Dedifferentiated amniotic fluid mesenchymal stem cell (primary cell): ENCODE measurements at regions not wholly inside any gene's neighbourhood (a gene's known extent, or its start where the extent isn't known, plus 50 kb on each side); places are given as distances from the start of the nearest gene placed in this dataset.
"Not testable (repeated sequence)": the region's sequence is repeated elsewhere in the genome, so short reads cannot be mapped to it uniquely, and the experiment has no call there.

ENCODE experiments used
- DNase-seq: peaks from one replicate; pipeline ENCODE4 v3.0.0-alpha.2; 2016; ENCODE audit errors: extremely low spot score

- no peak for DNase-seq
These were observed 127.0 kb upstream of the CIBAR2 start for GRCh38 chr16:85239239-85239638.

- no peak for DNase-seq
These were observed 127.6 kb upstream of the CIBAR2 start for GRCh38 chr16:85239871-85240270.

- DNase-seq: no peak
These were observed 129.0 kb upstream of the CIBAR2 start for GRCh38 chr16:85240982-85241924.

DNA sequence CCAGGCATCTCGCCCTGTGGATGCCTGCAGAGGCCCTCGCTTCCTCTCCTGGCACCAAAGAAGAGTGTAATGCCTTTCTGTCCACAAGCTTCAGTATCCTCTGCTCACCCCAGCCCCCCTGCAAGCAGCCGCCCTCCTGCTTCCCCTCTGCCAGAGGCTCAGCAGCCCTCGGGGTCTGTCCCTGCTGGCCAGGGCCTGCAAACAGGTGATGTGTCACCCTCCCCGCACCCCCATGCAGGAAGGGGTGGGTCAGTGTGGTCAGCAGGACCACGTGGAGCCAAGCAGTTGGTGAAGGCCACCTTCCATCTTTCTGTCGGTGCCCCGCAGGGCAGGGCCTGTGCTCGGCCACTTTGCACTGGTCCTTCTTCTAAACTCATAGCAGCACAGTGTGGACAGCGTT is 129.9 kb upstream of the CIBAR2 start:
- DNase-seq: no peak

DNA sequence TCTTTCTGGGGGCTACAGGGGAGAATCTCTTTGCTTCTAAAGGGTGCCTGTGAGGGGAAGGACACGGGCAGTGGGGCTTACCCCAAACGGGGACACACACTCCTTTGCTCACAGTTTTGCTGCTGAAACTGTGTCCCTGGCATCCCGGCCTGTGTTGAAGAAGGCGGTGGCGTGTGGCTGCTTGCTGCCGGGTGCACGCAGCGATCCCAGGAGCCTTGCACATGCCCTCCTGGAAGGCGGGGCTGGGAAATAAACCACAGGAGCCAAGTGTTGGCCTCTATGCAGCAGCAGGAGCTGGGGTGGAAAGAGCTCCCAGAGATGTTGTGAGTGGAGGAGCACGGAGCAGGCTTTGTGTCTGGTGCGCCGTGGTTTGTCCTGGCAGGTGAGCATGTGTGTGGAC is 131.0 kb upstream of the CIBAR2 start:
- no peak for DNase-seq

GRCh38 chr16:85244452-85244851 is 132.2 kb upstream of the CIBAR2 start:
- not testable (repeated sequence) for DNase-seq

DNA sequence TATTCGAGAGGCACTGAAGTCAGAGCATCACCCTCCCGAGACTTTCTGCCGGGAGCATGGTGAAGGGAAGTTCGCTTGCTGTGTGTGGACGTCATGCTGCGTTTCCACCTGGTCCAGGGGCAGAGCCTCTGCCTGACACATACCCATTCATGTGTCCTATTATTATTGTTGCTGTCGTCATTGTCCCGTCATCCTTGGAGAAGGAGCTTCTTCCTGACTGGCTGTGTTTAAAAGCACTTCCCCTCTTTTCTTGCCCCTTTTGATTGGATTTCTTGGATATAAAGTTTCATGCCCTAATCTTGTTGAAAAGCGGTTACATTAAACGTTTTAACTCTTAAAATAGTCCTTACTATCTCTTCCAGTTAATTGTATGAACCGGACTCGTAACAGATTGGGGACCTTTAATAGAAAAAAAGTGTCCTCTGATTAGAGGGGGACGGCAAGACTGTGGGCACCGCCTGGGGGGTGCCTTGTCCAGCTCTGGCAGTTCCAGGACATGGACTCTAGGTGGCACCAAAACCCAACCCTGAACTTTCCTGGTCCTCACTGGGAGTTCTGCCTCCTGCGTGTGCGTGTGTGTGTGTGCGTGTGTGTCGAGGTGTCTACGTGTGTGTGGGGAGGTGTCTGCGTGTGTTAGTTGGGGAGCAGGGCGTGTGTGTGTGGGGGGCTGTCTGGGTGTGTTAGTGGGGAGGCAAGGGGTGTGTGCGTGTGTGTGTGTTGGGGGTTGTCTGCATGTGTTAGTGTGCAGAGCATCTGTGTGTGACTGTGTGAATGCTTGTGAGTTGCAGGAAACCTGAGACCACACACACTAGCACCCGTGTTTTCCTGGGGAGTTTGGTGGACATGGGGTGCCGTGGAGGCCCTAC is 133.3 kb upstream of the CIBAR2 start:
- DNase-seq: peak; percentile 51

GRCh38 chr16:85246473-85246872 is 134.2 kb upstream of the CIBAR2 start:
- DNase-seq: no peak

DNA sequence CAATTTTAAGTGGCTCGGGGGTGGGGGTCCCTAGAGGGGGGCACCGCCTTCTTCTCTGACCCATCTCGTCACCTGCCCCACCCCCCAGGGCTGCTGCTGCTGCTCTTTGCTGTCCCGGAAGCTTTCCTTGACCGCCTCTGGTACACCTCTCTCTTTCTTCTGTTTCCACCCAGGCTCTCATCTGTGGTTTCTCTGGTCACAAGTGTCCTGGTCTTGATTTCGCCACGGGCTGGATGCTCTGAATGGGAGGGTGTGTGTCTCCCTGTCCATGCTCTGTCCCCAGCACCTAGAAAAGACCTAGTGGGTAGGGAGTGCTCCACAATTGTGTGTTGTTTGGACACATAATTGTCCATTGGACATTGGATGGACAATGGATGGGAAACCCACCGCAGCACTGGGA is 134.7 kb upstream of the CIBAR2 start:
- DNase-seq: no peak

DNA sequence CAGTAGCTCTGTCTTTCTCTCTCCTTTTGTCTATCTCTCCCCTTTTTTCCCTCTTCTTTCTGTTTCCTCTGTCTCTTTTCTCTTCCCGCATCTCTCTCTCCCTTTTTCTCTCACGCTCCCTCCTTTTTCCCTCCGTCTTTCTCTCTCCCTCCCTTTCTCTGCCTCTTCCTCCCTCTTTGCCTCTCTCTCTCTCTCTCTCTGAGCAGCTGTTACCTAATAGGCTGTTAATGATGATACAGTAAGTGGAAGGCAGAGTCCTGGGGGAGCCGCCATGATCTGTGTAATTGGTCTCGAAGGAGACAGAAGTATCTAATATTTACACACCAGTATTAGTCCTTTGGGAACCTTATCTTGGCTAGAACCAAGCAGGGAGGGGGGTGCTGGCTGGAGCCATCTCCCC is 136.1 kb upstream of the CIBAR2 start:
- DNase-seq: no peak

- no peak for DNase-seq
These were observed 136.6 kb upstream of the CIBAR2 start for GRCh38 chr16:85248857-85249256.

- DNase-seq: no peak
These were observed 137.3 kb upstream of the CIBAR2 start for GRCh38 chr16:85249418-85250146.

DNA sequence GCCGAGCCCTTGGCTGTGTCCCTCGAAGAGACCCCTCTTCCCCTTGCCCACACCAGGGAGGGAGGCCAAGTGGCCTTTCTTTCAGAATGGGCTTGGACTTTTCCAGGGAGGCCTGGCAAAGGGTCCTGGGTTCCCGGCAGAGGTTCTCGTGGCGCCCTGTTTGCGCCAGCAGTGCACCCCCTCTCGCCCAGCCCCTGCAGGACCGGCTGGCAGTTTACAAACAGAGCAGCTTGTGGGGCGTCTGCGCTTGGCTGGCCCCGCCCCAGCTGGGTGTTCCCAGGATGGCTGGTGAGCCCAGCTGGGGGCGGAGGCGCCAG is 137.8 kb upstream of the CIBAR2 start:
- DNase-seq: no peak

- DNase-seq: no peak
These were observed 138.4 kb upstream of the CIBAR2 start for GRCh38 chr16:85250609-85251223.

DNA sequence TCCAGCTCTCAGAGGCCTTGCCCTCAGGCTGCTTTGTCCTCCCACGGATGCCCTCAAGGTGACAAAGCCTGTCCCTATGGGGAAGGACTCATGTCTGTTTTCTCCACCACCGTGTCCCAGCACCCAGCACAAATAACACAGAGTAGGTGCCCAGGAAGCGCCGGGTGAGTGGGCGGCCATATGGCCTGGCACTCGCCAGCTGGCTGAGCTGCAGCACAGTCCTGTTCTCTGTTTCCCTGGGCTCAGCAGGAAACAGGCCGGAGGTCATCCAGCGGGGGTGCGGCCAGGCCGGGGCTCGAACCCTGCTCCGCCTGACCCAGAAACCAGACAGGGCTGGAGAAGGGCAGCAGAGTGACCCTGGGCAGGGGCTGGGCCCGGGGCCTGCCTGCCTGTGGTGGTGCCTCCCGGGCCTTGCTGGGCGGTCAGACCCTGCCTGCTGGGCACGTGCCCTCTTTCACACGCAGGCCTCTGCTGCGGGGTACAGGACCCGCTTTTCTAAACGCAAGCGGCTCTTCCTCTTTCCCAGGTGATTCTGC is 139.0 kb upstream of the CIBAR2 start:
- DNase-seq: no peak

GRCh38 chr16:85252014-85252413 is 139.7 kb upstream of the CIBAR2 start:
- no peak for DNase-seq

GRCh38 chr16:85252461-85252860 is 140.2 kb upstream of the CIBAR2 start:
- no peak for DNase-seq

- DNase-seq: no peak
These were observed 141.0 kb upstream of the CIBAR2 start for GRCh38 chr16:85253084-85253941.

- no peak for DNase-seq
These were observed 141.8 kb upstream of the CIBAR2 start for GRCh38 chr16:85254051-85254450.

DNA sequence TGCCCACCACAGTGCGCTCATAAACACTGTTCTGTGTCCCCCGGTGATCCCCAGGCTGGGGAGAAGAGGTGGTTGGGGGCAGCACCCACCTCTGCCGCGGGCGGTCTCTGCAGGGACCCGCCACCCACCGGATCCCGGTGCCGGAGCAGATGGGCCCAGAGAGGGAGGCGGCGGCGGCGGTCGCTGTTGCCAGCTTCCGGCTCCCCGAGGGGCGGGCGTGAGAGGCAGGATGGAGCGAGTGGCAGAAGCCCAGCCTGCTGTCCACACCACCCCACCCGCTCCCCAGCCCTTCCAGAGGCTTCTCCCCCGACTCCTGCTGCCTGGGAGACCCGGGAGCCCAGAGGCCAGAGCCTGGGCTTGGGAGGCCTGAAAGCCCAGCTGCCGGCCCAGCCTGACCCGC is 142.6 kb upstream of the CIBAR2 start:
- DNase-seq: no peak

DNA sequence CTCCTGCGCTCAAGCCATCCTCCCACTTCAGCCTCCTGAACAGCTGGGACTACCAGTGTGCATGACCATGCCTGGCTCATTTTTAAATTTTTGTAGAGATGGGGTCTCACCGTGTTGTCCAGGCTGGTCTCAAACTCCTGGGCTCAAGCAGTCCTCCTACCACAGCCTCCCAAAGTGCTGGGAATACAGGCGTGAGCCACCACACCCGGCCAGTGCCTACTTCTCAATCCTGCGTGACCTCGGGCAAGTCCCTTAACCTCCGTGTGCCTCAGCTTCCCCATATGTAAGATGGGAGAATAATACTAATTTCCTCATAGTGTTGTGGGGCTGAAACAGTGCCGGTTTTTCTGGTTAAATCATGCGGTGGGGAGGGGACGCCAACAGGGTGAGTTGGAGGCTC is 143.5 kb upstream of the CIBAR2 start:
- no peak for DNase-seq
